ENCODE measurements at regions not wholly inside any gene's neighbourhood (a gene's known extent, or its start where the extent isn't known, plus 50 kb on each side); places are given as distances from the start of the nearest gene placed in this dataset.
A peak's percentile ranks its signal among the peaks of the same experiment; 100 is the strongest.
"Not testable (repeated sequence)": the region's sequence is repeated elsewhere in the genome, so short reads cannot be mapped to it uniquely, and the experiment has no call there.

GRCh38 chr18:40313030-40313642 is 1641.9 kb upstream of the PIK3C3 start:
- H3K27me3 ChIP-seq (ENCODE audit: control insufficient read depth, insufficient read depth, low read length): no peaks in the 10 kb centered on the region

GRCh38 chr18:40307627-40308026 is 1647.4 kb upstream of the PIK3C3 start:
- DNase-seq (ENCODE audit: low read depth) (no peak), FAIRE-seq (no peak)
- no peaks in the 10 kb centered on the region for H3K36me3 ChIP-seq (ENCODE audit: control insufficient read depth, insufficient read depth, low read length)
- H3K27me3 ChIP-seq (ENCODE audit: control insufficient read depth, insufficient read depth, low read length): no peaks in the 10 kb centered on the region
- TF ChIP-seq CTCF (IDR thresholded peaks at IDR 0.05; ENCODE audit: insufficient read depth, low read length, severe bottlenecking): no peak
- H3K4me3 ChIP-seq (ENCODE audit: low read depth, low read length): no peak overlapping the region

More at GRCh38 chr18:40313030-40313642, 1641.9 kb upstream of the PIK3C3 start:
- H3K36me3 ChIP-seq (ENCODE audit: control insufficient read depth, insufficient read depth, low read length): no peaks in the 10 kb centered on the region
- FAIRE-seq (no peak), DNase-seq (ENCODE audit: low read depth) (peak; percentile 73)
- no peak overlapping the region for H3K4me3 ChIP-seq (ENCODE audit: low read depth, low read length)
- TF ChIP-seq CTCF (IDR thresholded peaks at IDR 0.05; ENCODE audit: insufficient read depth, low read length, severe bottlenecking): no peak

DNA sequence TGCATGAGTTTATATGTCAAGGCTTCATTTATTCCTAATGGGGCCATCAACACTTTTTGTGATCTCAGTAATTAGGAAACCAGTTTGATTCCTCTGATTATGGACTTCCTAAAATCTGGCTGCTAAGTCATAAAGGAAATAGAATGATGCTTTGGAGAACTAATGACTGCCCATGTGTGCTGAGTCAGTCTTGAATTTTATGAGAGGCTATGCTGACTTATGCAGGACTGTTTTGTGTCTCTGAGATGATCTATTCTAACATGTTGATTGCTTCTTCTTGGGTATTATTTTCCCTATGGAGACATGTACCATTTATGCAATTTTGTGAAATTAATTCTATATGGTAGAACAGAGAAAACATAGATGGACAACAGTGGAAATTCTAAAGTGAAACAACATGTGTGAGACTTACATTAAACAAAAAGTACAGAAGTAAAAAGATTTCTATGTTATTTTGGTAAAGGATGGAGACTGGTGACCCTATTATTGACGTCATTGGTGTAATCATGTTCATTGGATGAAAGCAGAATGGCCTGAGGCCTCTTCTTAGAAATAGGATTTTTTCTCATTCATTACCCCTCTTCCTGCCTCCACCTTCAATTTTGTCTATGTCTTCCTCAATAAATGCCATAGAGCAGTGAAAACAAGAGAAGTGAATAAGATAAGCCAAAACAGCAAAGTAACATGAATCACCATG is 1658.2 kb upstream of the PIK3C3 start:
- DNase-seq (ENCODE audit: low read depth): peak; percentile 57
- H3K36me3 ChIP-seq (ENCODE audit: control insufficient read depth, insufficient read depth, low read length): no peaks in the 10 kb centered on the region
- FAIRE-seq: no peak

DNA sequence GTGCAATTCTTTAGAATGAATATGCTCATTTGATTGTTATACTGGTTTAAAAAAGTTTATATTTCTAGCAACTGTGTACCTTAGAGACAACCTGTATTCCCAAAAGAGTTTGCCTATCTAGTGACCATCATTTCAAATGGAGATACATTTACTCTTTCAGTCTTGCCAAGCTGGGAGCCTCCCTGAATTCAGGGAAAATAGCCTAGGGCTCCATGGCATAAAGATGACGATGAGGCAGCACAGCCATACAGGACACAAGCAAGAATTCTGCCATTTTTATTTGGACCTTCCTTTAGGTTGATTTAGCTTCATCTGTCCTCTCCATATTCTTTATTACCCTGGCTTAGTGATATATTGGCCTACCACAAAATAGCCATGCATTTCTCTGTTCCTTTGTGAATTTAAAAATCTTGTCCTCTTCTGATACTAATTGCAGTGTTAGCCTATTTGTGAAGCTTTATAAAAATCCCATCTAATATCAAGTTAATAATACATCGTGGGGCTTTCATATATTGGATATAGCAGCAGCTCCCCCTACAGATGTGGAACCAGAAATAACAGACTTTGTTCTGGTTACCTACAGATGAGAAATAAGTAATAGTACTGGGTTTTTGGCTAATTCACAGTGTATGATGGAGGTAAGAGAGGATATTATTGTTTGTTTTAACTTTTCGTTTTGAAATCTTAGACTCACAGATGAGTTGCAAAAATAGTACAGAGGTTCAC is 1661.9 kb upstream of the PIK3C3 start:
- peak; percentile 39 for TF ChIP-seq CTCF (IDR thresholded peaks at IDR 0.05; ENCODE audit: insufficient read depth, low read length, severe bottlenecking)
- no peaks in the 10 kb centered on the region for H3K27me3 ChIP-seq (ENCODE audit: control insufficient read depth, insufficient read depth, low read length)
- DNase-seq (ENCODE audit: low read depth) (peak; percentile 26), FAIRE-seq (no peak)
- H3K4me3 ChIP-seq (ENCODE audit: low read depth, low read length): no peak overlapping the region
- no peaks in the 10 kb centered on the region for H3K36me3 ChIP-seq (ENCODE audit: control insufficient read depth, insufficient read depth, low read length)

More for the DNA sequence above, 1658.2 kb upstream of the PIK3C3 start:
- Histone ChIP-seq H3K4me3 (ENCODE audit: low read depth, low read length) (no peak overlapping the region), H3K27me3 (ENCODE audit: control insufficient read depth, insufficient read depth, low read length) (no peaks in the 10 kb centered on the region)
- TF ChIP-seq CTCF (IDR thresholded peaks at IDR 0.05; ENCODE audit: insufficient read depth, low read length, severe bottlenecking): no peak

- FAIRE-seq (no peak), DNase-seq (ENCODE audit: low read depth) (no peak)
- H3K4me3 ChIP-seq (ENCODE audit: low read depth, low read length): no peak overlapping the region
- no peak for TF ChIP-seq CTCF (IDR thresholded peaks at IDR 0.05; ENCODE audit: insufficient read depth, low read length, severe bottlenecking)
- H3K27me3 ChIP-seq (ENCODE audit: control insufficient read depth, insufficient read depth, low read length): no peaks in the 10 kb centered on the region
- no peaks in the 10 kb centered on the region for H3K36me3 ChIP-seq (ENCODE audit: control insufficient read depth, insufficient read depth, low read length)
Observed at GRCh38 chr18:40283560-40283959, 1671.5 kb upstream of the PIK3C3 start.

- not testable (repeated sequence) for DNase-seq (ENCODE audit: low read depth); H3K27me3 ChIP-seq (ENCODE audit: control insufficient read depth, insufficient read depth, low read length); H3K36me3 ChIP-seq (ENCODE audit: control insufficient read depth, insufficient read depth, low read length); FAIRE-seq; H3K4me3 ChIP-seq (ENCODE audit: low read depth, low read length)
Observed at GRCh38 chr18:40281356-40281755, 1673.7 kb upstream of the PIK3C3 start.

All from bronchial epithelial cell (primary cell).